H9 (cell line): ENCODE measurements at regions not wholly inside any gene's neighbourhood (a gene's known extent, or its start where the extent isn't known, plus 50 kb on each side); places are given as distances from the start of the nearest gene placed in this dataset.

Experiments
- DNase-seq: peaks from one replicate; pipeline ENCODE4 v3.0.0-alpha.2; 2017
- H2AFZ ChIP-seq: one replicate; pipeline ENCODE4 v1.6.1; 2013; ENCODE audit warnings: mild to moderate bottlenecking, low read length, control low read depth, moderate library complexity
- H2AK5ac ChIP-seq: 2 replicates; pipeline ENCODE4 v1.6.1; 2013; ENCODE audit warnings: low read length, control low read depth, mixed read lengths; ENCODE audit not compliant: insufficient read length
- H2BK120ac ChIP-seq: one replicate; pipeline ENCODE4 v1.6.1; 2013; ENCODE audit warnings: low read depth, mild to moderate bottlenecking, low read length, control low read depth, inconsistent platforms; ENCODE audit not compliant: poor library complexity, severe bottlenecking
- H2BK12ac ChIP-seq: 2 replicates; pipeline ENCODE4 v1.6.1; 2013; ENCODE audit warnings: low read length, control low read depth, mixed read lengths, low read depth; ENCODE audit not compliant: insufficient read length
- H2BK15ac ChIP-seq: 2 replicates; pipeline ENCODE4 v1.6.1; 2013; ENCODE audit warnings: low read depth, low read length, control low read depth
- H2BK20ac ChIP-seq: one replicate; pipeline ENCODE4 v1.6.1; 2013; ENCODE audit warnings: low read depth, mild to moderate bottlenecking, low read length, control low read depth, inconsistent platforms; ENCODE audit not compliant: poor library complexity, severe bottlenecking
- H2BK5ac ChIP-seq: 2 replicates; pipeline ENCODE4 v1.6.1; 2013; ENCODE audit warnings: low read length, control low read depth, mixed read lengths; ENCODE audit not compliant: insufficient read length
- H3K14ac ChIP-seq: 2 replicates; pipeline ENCODE4 v1.6.1; 2013; ENCODE audit warnings: low read length, control low read depth; ENCODE audit not compliant: insufficient read depth
- H3K18ac ChIP-seq: 2 replicates; pipeline ENCODE4 v1.6.1; 2013; ENCODE audit warnings: low read depth, mild to moderate bottlenecking, mixed read lengths, low read length, control low read depth; ENCODE audit not compliant: insufficient read length
- H3K23ac ChIP-seq: 2 replicates; pipeline ENCODE4 v1.6.1; 2013; ENCODE audit warnings: low read length, control low read depth, mixed read lengths, low read depth; ENCODE audit not compliant: insufficient read length
- H3K23me2 ChIP-seq: 2 replicates; pipeline ENCODE4 v1.6.1; 2013; ENCODE audit warnings: low read depth, mild to moderate bottlenecking, mixed read lengths, low read length, control low read depth; ENCODE audit not compliant: insufficient read length, poor library complexity, severe bottlenecking
- H3K27ac ChIP-seq: 2 replicates; pipeline ENCODE4 v1.5.1; 2013; ENCODE audit warnings: low read length, control low read depth, mixed read lengths, low read depth; ENCODE audit not compliant: insufficient read length
- H3K27me3 ChIP-seq: 2 replicates; pipeline ENCODE4 v1.6.1; 2013; ENCODE audit warnings: low read length, control low read depth, inconsistent platforms; ENCODE audit not compliant: insufficient read depth
- H3K4ac ChIP-seq: 2 replicates; pipeline ENCODE4 v1.6.1; 2013; ENCODE audit warnings: low read depth, mild to moderate bottlenecking, control low read depth, inconsistent platforms, low read length, moderate library complexity
- H3K4me1 ChIP-seq: 2 replicates; pipeline ENCODE4 v1.6.1; 2013; ENCODE audit warnings: low read length, control low read depth, inconsistent platforms; ENCODE audit not compliant: insufficient read depth
- H3K4me2 ChIP-seq: 2 replicates; pipeline ENCODE4 v1.6.1; 2013; ENCODE audit warnings: low read length, control low read depth, mixed read lengths; ENCODE audit not compliant: insufficient read length, insufficient read depth
- H3K56ac ChIP-seq: 2 replicates; pipeline ENCODE4 v1.6.1; 2013; ENCODE audit warnings: low read depth, mild to moderate bottlenecking, mixed read lengths, low read length, control low read depth; ENCODE audit not compliant: insufficient read length
- H3K79me1 ChIP-seq: 2 replicates; pipeline ENCODE4 v1.6.1; 2013; ENCODE audit warnings: low read depth, mild to moderate bottlenecking, moderate library complexity, low read length, control low read depth, inconsistent platforms; ENCODE audit not compliant: insufficient read depth, poor library complexity, severe bottlenecking
- H3K79me2 ChIP-seq: 2 replicates; pipeline ENCODE4 v1.6.1; 2013; ENCODE audit warnings: low read length, control low read depth, inconsistent platforms; ENCODE audit not compliant: insufficient read depth
- H3K9ac ChIP-seq: 2 replicates; pipeline ENCODE4 v1.6.1; 2013; ENCODE audit warnings: low read length, control low read depth, mixed read lengths; ENCODE audit not compliant: insufficient read length; ENCODE audit errors: extremely low read depth
- H3K9me3 ChIP-seq: one replicate; pipeline ENCODE4 v1.6.1; 2013; ENCODE audit warnings: low read depth, low read length, inconsistent platforms; ENCODE audit not compliant: control insufficient read depth
- H3T11ph ChIP-seq: one replicate; pipeline ENCODE4 v1.6.1; 2013; ENCODE audit warnings: mild to moderate bottlenecking, low read length, control low read depth, inconsistent platforms
- H4K20me1 ChIP-seq: one replicate; pipeline ENCODE4 v1.6.1; 2013; ENCODE audit not compliant: control insufficient read depth, insufficient read length, insufficient read depth
- H4K5ac ChIP-seq: 2 replicates; pipeline ENCODE4 v1.6.1; 2013; ENCODE audit warnings: low read depth, mild to moderate bottlenecking, mixed read lengths, low read length, control low read depth; ENCODE audit not compliant: insufficient read length
- H4K8ac ChIP-seq: replicated peaks from 2 replicates; pipeline ENCODE4 v1.6.1; 2013; ENCODE audit warnings: low read length, control low read depth, mixed read lengths, low read depth; ENCODE audit not compliant: insufficient read length
- H4K91ac ChIP-seq: 2 replicates; pipeline ENCODE4 v1.6.1; 2013; ENCODE audit warnings: low read depth, mild to moderate bottlenecking, moderate library complexity, mixed read lengths, low read length, control low read depth; ENCODE audit not compliant: insufficient read length
- H3K27ac Mint-ChIP-seq, 3 experiments: 2 replicates in 2 of 3; 3 replicates in 1 of 3; pipeline ENCODE4 v1.8.0; 2020 to 2021; ENCODE audit warnings: mixed read lengths in 3 of 3, mild to moderate bottlenecking in 1 of 3, moderate library complexity in 1 of 3
- H3K27me3 Mint-ChIP-seq: 2 replicates; pipeline ENCODE4 v1.8.0; 2021; ENCODE audit warnings: low read depth, mild to moderate bottlenecking, moderate library complexity, mixed read lengths
- H3K36me3 Mint-ChIP-seq, 3 experiments: 2 replicates in 2 of 3; 3 replicates in 1 of 3; pipeline ENCODE4 v1.8.0; 2020 to 2021; ENCODE audit warnings: low read depth in 3 of 3, mixed read lengths in 3 of 3; ENCODE audit not compliant: insufficient read depth in 1 of 3
- H3K4me1 Mint-ChIP-seq, 2 experiments: 2 replicates each; pipeline ENCODE4 v1.8.0; 2020; ENCODE audit warnings: mixed read lengths in 2 of 2
- H3K4me3 Mint-ChIP-seq, 2 experiments: 2 replicates in 1 of 2; 3 replicates in 1 of 2; pipeline ENCODE4 v1.8.0; 2020 to 2021; ENCODE audit warnings: mild to moderate bottlenecking in 2 of 2, mixed read lengths in 2 of 2, moderate library complexity in 1 of 2
- H3K9me3 Mint-ChIP-seq, 2 experiments: 2 replicates in 1 of 2; 3 replicates in 1 of 2; pipeline ENCODE4 v1.8.0; 2020; ENCODE audit warnings: mild to moderate bottlenecking in 2 of 2, mixed read lengths in 2 of 2, moderate library complexity in 1 of 2
- CTCF ChIP-seq: fragments of 200-600 bp; sonication (generic); conservative IDR thresholded peaks from 3 replicates; pipeline ENCODE4 v1.8.0; 2021; ENCODE audit warnings: antibody characterized with exemption, mild to moderate bottlenecking
- WGBS: extraction: QIAGEN DNeasy Blood & Tissue Kit; methylation state at CpG from one replicate; pipeline ENCODE4 v1.1.7; 2013; ENCODE audit warnings: missing lambda C conversion rate, low lambda C conversion rate, mixed read lengths; ENCODE audit not compliant: insufficient read length; ENCODE audit errors: extremely low coverage; 5-methylcytosine and 5-hydroxymethylcytosine counted together

DNA sequence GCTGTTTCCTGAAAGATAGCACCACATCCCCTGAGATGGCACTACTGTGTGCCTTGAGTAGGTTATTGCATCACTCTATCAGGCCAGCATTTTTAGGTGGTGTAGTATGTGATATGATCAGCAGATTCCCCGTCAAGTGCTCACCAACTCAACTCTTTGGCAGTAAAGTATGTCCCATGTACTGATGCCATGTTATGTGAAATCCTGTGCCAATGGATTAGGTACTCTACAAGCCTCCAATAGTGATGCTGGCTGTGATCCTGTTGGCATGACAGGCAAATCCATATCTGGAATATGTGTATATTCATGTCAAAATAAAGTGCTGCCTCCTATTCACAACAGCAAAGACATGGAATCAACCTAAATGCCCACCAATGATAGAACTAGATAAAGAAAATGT is 137.2 kb upstream of the CAMK1G start:
- H4K5ac ChIP-seq: no peak overlapping the region
- no peak overlapping the region for H3K14ac ChIP-seq
- no CpG with 5 or more reads among the region's 1 CpG for WGBS
- no peak overlapping the region for H3K23ac ChIP-seq
- H2BK120ac ChIP-seq: no peak overlapping the region
- H3K4ac ChIP-seq: no peak overlapping the region
- H3K56ac ChIP-seq: no peak overlapping the region
- H4K20me1 ChIP-seq: no peaks in the 10 kb centered on the region
- H2BK5ac ChIP-seq: no peak overlapping the region
- no peaks in the 10 kb centered on the region for H3K79me1 ChIP-seq
- H3K18ac ChIP-seq: no peak overlapping the region
- no peaks in the 10 kb centered on the region for H3K27me3 ChIP-seq
- no peaks in the 10 kb centered on the region; the same call in 1 of the 2 replicates for H3K27me3 Mint-ChIP-seq
- no peak overlapping the region for H3T11ph ChIP-seq
- no peak overlapping the region for H4K8ac ChIP-seq
- H3K4me1 ChIP-seq: no peaks in the 10 kb centered on the region
- peaks cover 3 to 4% of the 10 kb centered on the region in 2 experiments; a peak in 3 of 5 replicates for H3K9me3 Mint-ChIP-seq
- H2BK20ac ChIP-seq: no peak overlapping the region
- no peak overlapping the region for H4K91ac ChIP-seq
- H2BK15ac ChIP-seq: no peak overlapping the region
- no peak for TF ChIP-seq CTCF
- no peaks in the 10 kb centered on the region for H3K9me3 ChIP-seq
- no peak overlapping the region for H3K27ac Mint-ChIP-seq
- H3K79me2 ChIP-seq: no peaks in the 10 kb centered on the region
- no peak overlapping the region for H2AK5ac ChIP-seq
- H3K27ac ChIP-seq: no peak overlapping the region
- H3K23me2 ChIP-seq: no peaks in the 10 kb centered on the region
- no peak overlapping the region for H3K4me3 Mint-ChIP-seq
- no peak overlapping the region for H3K4me2 ChIP-seq
- peaks cover 7 to 37% of the 10 kb centered on the region in 2 experiments for H3K4me1 Mint-ChIP-seq
- DNase-seq: no peak
- H3K36me3 Mint-ChIP-seq: peaks cover 0 to 5% (median 4%) of the 10 kb centered on the region in 3 experiments; a peak in 1 of 7 replicates
- no peak overlapping the region for H2AFZ ChIP-seq
- H3K9ac ChIP-seq: no peak overlapping the region
- H2BK12ac ChIP-seq: no peak overlapping the region
